ENCODE measurements at regions not wholly inside any gene's neighbourhood (a gene's known extent, or its start where the extent isn't known, plus 50 kb on each side); places are given as distances from the start of the nearest gene placed in this dataset.

- ATAC-seq (replicated peaks), result no peak
- Mint-ChIP-seq H3K36me3 (ENCODE audit: insufficient read depth) (no peaks in the 10 kb centered on the region), H3K4me1 (ENCODE audit: low read depth in 2 of 2) (no peaks in the 10 kb centered on the region), H3K27me3 (peaks cover 11 to 55% of the 10 kb centered on the region in 2 donors), H3K9me3 (no peaks in the 10 kb centered on the region), H3K4me3 (no peak overlapping the region), H3K27ac (no peak overlapping the region)
- DNase-seq, result no peak
Observed at GRCh38 chr5:2015124-2015848, 132.6 kb upstream of the IRX4 start.

GRCh38 chr5:2014058-2014610 lies 131.4 kb upstream of the IRX4 start:
- no peak for ATAC-seq (replicated peaks)
- Mint-ChIP-seq H3K4me3 (no peak overlapping the region), H3K27ac (no peak overlapping the region), H3K4me1 (ENCODE audit: low read depth in 2 of 2) (no peaks in the 10 kb centered on the region), H3K9me3 (no peaks in the 10 kb centered on the region), H3K36me3 (ENCODE audit: insufficient read depth) (no peaks in the 10 kb centered on the region), H3K27me3 (peaks cover 14 to 50% of the 10 kb centered on the region in 2 donors)
- DNase-seq, result no peak

GRCh38 chr5:2013301-2014057 lies 130.8 kb upstream of the IRX4 start:
- peaks cover 21 to 55% of the 10 kb centered on the region in 2 donors for H3K27me3 Mint-ChIP-seq
- no peak overlapping the region for H3K27ac Mint-ChIP-seq
- ATAC-seq (replicated peaks) (no peak), DNase-seq (no peak)
- H3K4me1 Mint-ChIP-seq (ENCODE audit: low read depth in 2 of 2), result no peaks in the 10 kb centered on the region
- no peak overlapping the region for H3K4me3 Mint-ChIP-seq
- no peaks in the 10 kb centered on the region for H3K9me3 Mint-ChIP-seq
- H3K36me3 Mint-ChIP-seq (ENCODE audit: insufficient read depth), result no peaks in the 10 kb centered on the region

- DNase-seq (no peak), ATAC-seq (replicated peaks) (no peak)
- Mint-ChIP-seq H3K27ac (no peak overlapping the region), H3K27me3 (peaks cover 25 to 54% of the 10 kb centered on the region in 2 donors), H3K36me3 (ENCODE audit: insufficient read depth) (no peaks in the 10 kb centered on the region), H3K4me1 (ENCODE audit: low read depth in 2 of 2) (no peaks in the 10 kb centered on the region), H3K9me3 (no peaks in the 10 kb centered on the region), H3K4me3 (no peak overlapping the region)
Observed at GRCh38 chr5:2012885-2013284, 130.2 kb upstream of the IRX4 start.

GRCh38 chr5:2011481-2012411 lies 129.0 kb upstream of the IRX4 start:
- Mint-ChIP-seq H3K27me3 (peaks cover 25 to 54% of the 10 kb centered on the region in 2 donors), H3K36me3 (ENCODE audit: insufficient read depth) (no peaks in the 10 kb centered on the region), H3K9me3 (no peaks in the 10 kb centered on the region), H3K4me3 (no peak overlapping the region), H3K27ac (no peak overlapping the region), H3K4me1 (ENCODE audit: low read depth in 2 of 2) (no peaks in the 10 kb centered on the region)
- no peak for DNase-seq
- no peak for ATAC-seq (replicated peaks)

GRCh38 chr5:2010940-2011339 lies 128.2 kb upstream of the IRX4 start:
- Mint-ChIP-seq H3K4me1 (ENCODE audit: low read depth in 2 of 2) (no peaks in the 10 kb centered on the region), H3K4me3 (no peak overlapping the region), H3K27me3 (peaks cover 25 to 54% of the 10 kb centered on the region in 2 donors), H3K36me3 (ENCODE audit: insufficient read depth) (no peaks in the 10 kb centered on the region), H3K27ac (no peak overlapping the region), H3K9me3 (no peaks in the 10 kb centered on the region)
- no peak for ATAC-seq (replicated peaks)
- no peak for DNase-seq

- ATAC-seq (replicated peaks) (no peak), DNase-seq (no peak)
- no peaks in the 10 kb centered on the region for H3K36me3 Mint-ChIP-seq (ENCODE audit: insufficient read depth)
- H3K27ac Mint-ChIP-seq, result no peak overlapping the region
- H3K4me3 Mint-ChIP-seq, result no peak overlapping the region
- H3K27me3 Mint-ChIP-seq, result peaks cover 25 to 54% of the 10 kb centered on the region in 2 donors
- no peaks in the 10 kb centered on the region for H3K4me1 Mint-ChIP-seq (ENCODE audit: low read depth in 2 of 2)
- no peaks in the 10 kb centered on the region for H3K9me3 Mint-ChIP-seq
Observed at GRCh38 chr5:2009986-2010914, 127.5 kb upstream of the IRX4 start.

- no peak for ATAC-seq (replicated peaks)
- H3K27me3 Mint-ChIP-seq, result peaks cover 21 to 53% of the 10 kb centered on the region in 2 donors
Observed at GRCh38 chr5:2008851-2009629, 126.3 kb upstream of the IRX4 start.

GRCh38 chr5:2007878-2008501 lies 125.3 kb upstream of the IRX4 start:
- Mint-ChIP-seq H3K27ac (no peak overlapping the region), H3K27me3 (peaks cover 26 to 55% of the 10 kb centered on the region in 2 donors), H3K4me1 (ENCODE audit: low read depth in 2 of 2) (no peaks in the 10 kb centered on the region), H3K4me3 (no peak overlapping the region), H3K9me3 (no peaks in the 10 kb centered on the region), H3K36me3 (ENCODE audit: insufficient read depth) (no peaks in the 10 kb centered on the region)
- ATAC-seq (replicated peaks) (no peak), DNase-seq (no peak)

More at GRCh38 chr5:2008851-2009629, 126.3 kb upstream of the IRX4 start:
- no peak overlapping the region for H3K27ac Mint-ChIP-seq
- H3K9me3 Mint-ChIP-seq, result no peaks in the 10 kb centered on the region
- H3K4me1 Mint-ChIP-seq (ENCODE audit: low read depth in 2 of 2), result no peaks in the 10 kb centered on the region
- no peak for DNase-seq
- no peaks in the 10 kb centered on the region for H3K36me3 Mint-ChIP-seq (ENCODE audit: insufficient read depth)
- no peak overlapping the region for H3K4me3 Mint-ChIP-seq

GRCh38 chr5:2007496-2007877 lies 124.8 kb upstream of the IRX4 start:
- H3K36me3 Mint-ChIP-seq (ENCODE audit: insufficient read depth), result no peaks in the 10 kb centered on the region
- H3K9me3 Mint-ChIP-seq, result no peaks in the 10 kb centered on the region
- no peak overlapping the region for H3K27ac Mint-ChIP-seq
- no peak overlapping the region for H3K4me3 Mint-ChIP-seq
- H3K27me3 Mint-ChIP-seq, result peaks cover 26 to 58% of the 10 kb centered on the region in 2 donors
- no peak for ATAC-seq (replicated peaks)
- DNase-seq, result no peak
- H3K4me1 Mint-ChIP-seq (ENCODE audit: low read depth in 2 of 2), result no peaks in the 10 kb centered on the region

GRCh38 chr5:2006971-2007291 lies 124.2 kb upstream of the IRX4 start:
- no peaks in the 10 kb centered on the region for H3K36me3 Mint-ChIP-seq (ENCODE audit: insufficient read depth)
- H3K4me1 Mint-ChIP-seq (ENCODE audit: low read depth in 2 of 2), result no peaks in the 10 kb centered on the region
- no peak for DNase-seq
- H3K4me3 Mint-ChIP-seq, result no peak overlapping the region
- H3K27me3 Mint-ChIP-seq, result peaks cover 27 to 58% of the 10 kb centered on the region in 2 donors
- no peak for ATAC-seq (replicated peaks)
- no peak overlapping the region for H3K27ac Mint-ChIP-seq
- no peaks in the 10 kb centered on the region for H3K9me3 Mint-ChIP-seq

All from effector memory CD8-positive, alpha-beta T cell (primary cell).